ENCODE measurements at regions not wholly inside any gene's neighbourhood (a gene's known extent, or its start where the extent isn't known, plus 50 kb on each side); places are given as distances from the start of the nearest gene placed in this dataset.

GRCh38 chr13:88436974-88437373, 765.8 kb downstream of the SLITRK5 start (continued):
- TF ChIP-seq, protein P1, sequence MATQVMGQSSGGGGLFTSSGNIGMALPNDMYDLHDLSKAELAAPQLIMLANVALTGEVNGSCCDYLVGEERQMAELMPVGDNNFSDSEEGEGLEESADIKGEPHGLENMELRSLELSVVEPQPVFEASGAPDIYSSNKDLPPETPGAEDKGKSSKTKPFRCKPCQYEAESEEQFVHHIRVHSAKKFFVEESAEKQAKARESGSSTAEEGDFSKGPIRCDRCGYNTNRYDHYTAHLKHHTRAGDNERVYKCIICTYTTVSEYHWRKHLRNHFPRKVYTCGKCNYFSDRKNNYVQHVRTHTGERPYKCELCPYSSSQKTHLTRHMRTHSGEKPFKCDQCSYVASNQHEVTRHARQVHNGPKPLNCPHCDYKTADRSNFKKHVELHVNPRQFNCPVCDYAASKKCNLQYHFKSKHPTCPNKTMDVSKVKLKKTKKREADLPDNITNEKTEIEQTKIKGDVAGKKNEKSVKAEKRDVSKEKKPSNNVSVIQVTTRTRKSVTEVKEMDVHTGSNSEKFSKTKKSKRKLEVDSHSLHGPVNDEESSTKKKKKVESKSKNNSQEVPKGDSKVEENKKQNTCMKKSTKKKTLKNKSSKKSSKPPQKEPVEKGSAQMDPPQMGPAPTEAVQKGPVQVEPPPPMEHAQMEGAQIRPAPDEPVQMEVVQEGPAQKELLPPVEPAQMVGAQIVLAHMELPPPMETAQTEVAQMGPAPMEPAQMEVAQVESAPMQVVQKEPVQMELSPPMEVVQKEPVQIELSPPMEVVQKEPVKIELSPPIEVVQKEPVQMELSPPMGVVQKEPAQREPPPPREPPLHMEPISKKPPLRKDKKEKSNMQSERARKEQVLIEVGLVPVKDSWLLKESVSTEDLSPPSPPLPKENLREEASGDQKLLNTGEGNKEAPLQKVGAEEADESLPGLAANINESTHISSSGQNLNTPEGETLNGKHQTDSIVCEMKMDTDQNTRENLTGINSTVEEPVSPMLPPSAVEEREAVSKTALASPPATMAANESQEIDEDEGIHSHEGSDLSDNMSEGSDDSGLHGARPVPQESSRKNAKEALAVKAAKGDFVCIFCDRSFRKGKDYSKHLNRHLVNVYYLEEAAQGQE (IDR thresholded peaks at IDR 0.05; ENCODE audit: low read depth): no peak
- TF ChIP-seq TCF7L2 (IDR thresholded peaks at IDR 0.05; ENCODE audit: borderline replicate concordance, extremely low read depth, insufficient read depth, insufficient read length) (no peak), ZFX (IDR thresholded peaks at IDR 0.05) (no peak)

DNA sequence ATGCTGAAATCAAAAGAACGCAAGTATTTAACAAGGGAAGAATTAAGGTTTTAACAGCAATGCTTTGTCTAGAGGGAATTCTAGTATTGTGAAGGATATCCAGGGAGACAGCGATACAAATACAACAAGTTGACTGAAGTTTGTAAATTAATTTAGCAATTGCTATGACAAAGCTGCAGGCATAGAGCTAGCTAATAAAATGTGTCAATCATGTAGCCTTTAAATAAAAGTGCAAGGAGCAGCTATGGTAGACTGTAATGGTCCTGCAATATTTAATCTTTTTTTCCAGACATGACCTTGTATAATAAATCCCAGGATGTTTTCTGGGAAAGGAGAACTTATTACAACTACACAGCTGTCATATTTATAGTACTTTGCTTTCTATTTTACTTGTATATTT, 779.3 kb downstream of the SLITRK5 start:
- CTCF ChIA-PET: no interaction called here
- no peak for DNase-seq (ENCODE audit: low read depth, low spot score)
- no peak overlapping the region for H3K9ac ChIP-seq (ENCODE audit: low read length)
- H3K4me1 ChIP-seq (ENCODE audit: control insufficient read depth in 1 of 2, insufficient read depth in 2 of 2, low read length in 2 of 2): no peaks in the 10 kb centered on the region
- no peak overlapping the region for H3K27ac ChIP-seq (ENCODE audit: low read depth, low read length)
- no peak overlapping the region for H3K4me2 ChIP-seq (ENCODE audit: low read length)
- H3K36me3 ChIP-seq (ENCODE audit: control insufficient read depth in 1 of 2, insufficient read depth in 2 of 2, low read length in 2 of 2): no peaks in the 10 kb centered on the region
- no TSS peak for BruUV-seq (replicated peaks)
- H3K4me3 ChIP-seq (replicated peaks in 1 of 2; ENCODE audit: low read depth in 1 of 2, low read length in 2 of 2): no peak overlapping the region
- POLR2A ChIA-PET: no interaction called here
- H3K9me2 ChIP-seq (ENCODE audit: insufficient read depth): no peaks in the 10 kb centered on the region
- no peak for TF ChIP-seq MAX (IDR thresholded peaks at IDR 0.05)
- no peak for TF ChIP-seq EZH2 (IDR thresholded peaks at IDR 0.05)
- no peak for TF ChIP-seq CEBPB (IDR thresholded peaks at IDR 0.05; ENCODE audit: low read depth)
- no peak for TF ChIP-seq TCF7L2 (IDR thresholded peaks at IDR 0.05; ENCODE audit: borderline replicate concordance, extremely low read depth, insufficient read depth, insufficient read length)
- no peak for TF ChIP-seq RAD21 (IDR thresholded peaks at IDR 0.05; ENCODE audit: low read depth)
- TF ChIP-seq ZNF274 (IDR thresholded peaks at IDR 0.05; ENCODE audit: low read depth, low read length): no peak
- no peak for TF ChIP-seq ZFX (IDR thresholded peaks at IDR 0.05)
- TF ChIP-seq CBX3 (IDR thresholded peaks at IDR 0.05; ENCODE audit: low read depth): no peak
- TF ChIP-seq POLR2A (IDR thresholded peaks at IDR 0.05; ENCODE audit: borderline replicate concordance, extremely low read depth, insufficient read depth, insufficient read length): no peak
- TF ChIP-seq ZBTB33 (IDR thresholded peaks at IDR 0.05; ENCODE audit: extremely low read depth, insufficient replicate concordance, low read length): no peak
- no peak for TF ChIP-seq YY1 (IDR thresholded peaks at IDR 0.05; ENCODE audit: extremely low read depth, insufficient replicate concordance, low read depth, low read length)
- TF ChIP-seq SRF (IDR thresholded peaks at IDR 0.05; ENCODE audit: low read depth): no peak
- TF ChIP-seq POLR2AphosphoS5 (IDR thresholded peaks at IDR 0.05; ENCODE audit: low read depth, low read length): no peak
- no peak for TF ChIP-seq EZH2phosphoT487 (IDR thresholded peaks at IDR 0.05; ENCODE audit: borderline replicate concordance)
- no peak for TF ChIP-seq JUND (IDR thresholded peaks at IDR 0.05)
- TF ChIP-seq ELF1 (IDR thresholded peaks at IDR 0.05; ENCODE audit: borderline replicate concordance, low read depth): no peak
- no peak for ATAC-seq
- RAD21 ChIA-PET (ENCODE audit: low non-redundant PET in 1 of 2, low total read pairs in 2 of 2, uncharacterized antibody in 2 of 2, unreplicated experiment in 2 of 2): no interaction called here
- no peaks in the 10 kb centered on the region for H3K27me3 ChIP-seq (ENCODE audit: insufficient read depth, low read length)
- no peaks in the 10 kb centered on the region for H3K79me2 ChIP-seq (ENCODE audit: insufficient read depth, low read length)
- peaks cover 0 to 3% of the 10 kb centered on the region in 2 experiments; a peak in 1 of 4 replicates for H3K9me3 ChIP-seq (ENCODE audit: control insufficient read depth in 1 of 2, insufficient read depth in 1 of 2, low read depth in 1 of 2, low read length in 2 of 2)
- no peak overlapping the region for H2AFZ ChIP-seq (ENCODE audit: low read depth, low read length, poor library complexity, severe bottlenecking)
- intact Hi-C loops (cut with micrococcal nuclease): no loop called here
- no peaks in the 10 kb centered on the region for H4K20me1 ChIP-seq (ENCODE audit: insufficient read depth)

Data from HCT116 (cell line).